ENCODE measurements at regions not wholly inside any gene's neighbourhood (a gene's known extent, or its start where the extent isn't known, plus 50 kb on each side); places are given as distances from the start of the nearest gene placed in this dataset.

GRCh38 chr17:54680410-54680809 lies 220.2 kb upstream of the TOM1L1 start:
- no peak for TF ChIP-seq EP300 (IDR thresholded peaks at IDR 0.05)
- TF ChIP-seq CTCF (IDR thresholded peaks at IDR 0.05): no peak
- TF ChIP-seq POLR2A (IDR thresholded peaks at IDR 0.05): no peak
